Breast epithelium (tissue), 3 donors: ENCODE measurements at regions not wholly inside any gene's neighbourhood (a gene's known extent, or its start where the extent isn't known, plus 50 kb on each side); places are given as distances from the start of the nearest gene placed in this dataset.

Experiments used
- CTCF ChIP-seq, 3 donors: fragments of 450-650 bp; IDR thresholded peaks; one replicate each; pipeline ENCODE4 v1.5.1; 2016 to 2017; ENCODE audit warnings: antibody characterized with exemption in 3 of 3, mild to moderate bottlenecking in 3 of 3, moderate library complexity in 3 of 3
- POLR2A ChIP-seq: fragments of 450-650 bp; IDR thresholded peaks from one replicate; pipeline ENCODE4 v1.6.1; 2016; ENCODE audit warnings: antibody characterized with exemption, mild to moderate bottlenecking, moderate library complexity
- POLR2AphosphoS5 ChIP-seq, 3 donors: sonication (generic); formaldehyde crosslinking; IDR thresholded peaks; one replicate each; pipeline ENCODE4 v1.6.1; 2017; ENCODE audit warnings: antibody characterized with exemption in 3 of 3

GRCh38 chr1:223479261-223479660 lies 86.0 kb downstream of the CCDC185 start:
- TF ChIP-seq CTCF (IDR thresholded peaks at IDR 0.05), result no peak
- TF ChIP-seq POLR2A, result no peak
- TF ChIP-seq POLR2AphosphoS5 (IDR thresholded peaks at IDR 0.05), result no peak
